Loucy (cell line): ENCODE measurements at regions not wholly inside any gene's neighbourhood (a gene's known extent, or its start where the extent isn't known, plus 50 kb on each side); places are given as distances from the start of the nearest gene placed in this dataset.
"Not testable (repeated sequence)": the region's sequence is repeated elsewhere in the genome, so short reads cannot be mapped to it uniquely, and the experiment has no call there.

Source experiments
- H2AFZ ChIP-seq: fragments of 200-600 bp; sonication (generic); 2 replicates; pipeline ENCODE4 v1.6.0; 2016; ENCODE audit warnings: antibody characterized with exemption, mild to moderate bottlenecking, low read length, moderate library complexity
- H3F3A ChIP-seq: fragments of 200-600 bp; 2 replicates; pipeline ENCODE4 v1.6.0; 2016; ENCODE audit warnings: antibody characterized with exemption, low read depth, mild to moderate bottlenecking
- H3K27me3 ChIP-seq: fragments of 200-600 bp; sonication (generic); 2 replicates; pipeline ENCODE4 v1.6.1; 2014; ENCODE audit warnings: low read length, mild to moderate bottlenecking; ENCODE audit not compliant: insufficient read depth, poor library complexity, severe bottlenecking
- H3K36me3 ChIP-seq: fragments of 200-600 bp; sonication (generic); 2 replicates; pipeline ENCODE4 v1.6.1; 2016; ENCODE audit warnings: low read length; ENCODE audit not compliant: insufficient read depth
- H3K4me1 ChIP-seq: fragments of 200-600 bp; sonication (generic); 2 replicates; pipeline ENCODE4 v1.5.1; 2014; ENCODE audit warnings: low read length, mild to moderate bottlenecking; ENCODE audit not compliant: insufficient read depth, poor library complexity, severe bottlenecking
- H3K4me2 ChIP-seq: fragments of 200-600 bp; sonication (generic); 2 replicates; pipeline ENCODE4 v1.6.0; 2014; ENCODE audit warnings: antibody characterized with exemption, low read length, low read depth, mild to moderate bottlenecking; ENCODE audit not compliant: poor library complexity, severe bottlenecking
- H3K4me3 ChIP-seq: fragments of 200-600 bp; sonication (generic); 2 replicates; pipeline ENCODE4 v1.5.1; 2014; ENCODE audit warnings: low read length, mild to moderate bottlenecking, mixed read lengths; ENCODE audit not compliant: poor library complexity, severe bottlenecking
- H3K79me2 ChIP-seq: fragments of 200-600 bp; sonication (generic); 2 replicates; pipeline ENCODE4 v1.6.1; 2014; ENCODE audit warnings: low read length; ENCODE audit not compliant: insufficient read depth
- H3K9ac ChIP-seq: fragments of 200-600 bp; sonication (generic); 2 replicates; pipeline ENCODE4 v1.6.0; 2014; ENCODE audit warnings: mild to moderate bottlenecking, low read depth, low read length, moderate library complexity; ENCODE audit not compliant: poor library complexity, severe bottlenecking
- H3K9me2 ChIP-seq: fragments of 200-600 bp; sonication (generic); replicated peaks from 2 replicates; pipeline ENCODE4 v1.6.1; 2016; ENCODE audit warnings: low read depth, low read length, mixed read lengths
- H3K9me3 ChIP-seq: fragments of 200-600 bp; sonication (generic); 2 replicates; pipeline ENCODE4 v1.6.1; 2014; ENCODE audit warnings: mild to moderate bottlenecking, antibody characterized with exemption, low read length, low read depth; ENCODE audit not compliant: insufficient read depth
- H4K20me1 ChIP-seq: fragments of 200-600 bp; sonication (generic); 2 replicates; pipeline ENCODE4 v1.6.0; 2014; ENCODE audit warnings: antibody characterized with exemption, low read length, mild to moderate bottlenecking; ENCODE audit not compliant: insufficient read depth, poor library complexity, severe bottlenecking
- EZH2phosphoT487 ChIP-seq: fragments of 200-600 bp; IDR thresholded peaks from 2 replicates; pipeline ENCODE4 v1.6.1; 2018; ENCODE audit warnings: antibody characterized with exemption, mild to moderate bottlenecking, moderate library complexity, borderline replicate concordance
- TF ChIP-seq, protein P1 (sequence below): fragments of 200-600 bp; sonication (generic); conservative IDR thresholded peaks from 2 replicates; pipeline ENCODE4 v1.5.1; 2014; ENCODE audit warnings: mild to moderate bottlenecking, antibody characterized with exemption, low read length

DNA sequence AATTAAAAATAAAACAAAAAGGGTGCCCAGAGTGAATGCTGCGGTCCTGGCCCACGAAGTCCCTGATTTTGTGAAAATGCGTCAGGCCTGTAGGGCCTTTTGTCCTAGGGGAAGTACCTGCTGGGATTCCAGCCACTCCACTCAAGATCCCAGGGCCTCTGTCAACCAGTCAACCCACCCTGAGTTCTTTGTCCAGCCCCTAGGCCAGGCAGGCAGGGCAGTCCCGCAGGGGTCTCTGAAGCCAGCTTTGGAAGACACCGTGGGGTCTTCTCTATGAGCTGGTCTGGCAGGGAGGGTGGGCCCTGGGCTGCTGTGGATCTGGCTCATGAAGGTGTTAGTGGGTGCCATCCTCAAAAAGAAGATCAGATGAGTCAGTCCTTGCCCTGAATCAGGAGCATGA lies 452.5 kb upstream of the MKI67 start:
- no peak overlapping the region for H3K4me2 ChIP-seq
- no peaks in the 10 kb centered on the region for H3K9me3 ChIP-seq
- H4K20me1 ChIP-seq, result no peaks in the 10 kb centered on the region
- H3K27me3 ChIP-seq, result no peaks in the 10 kb centered on the region
- no peaks in the 10 kb centered on the region for H3K4me1 ChIP-seq
- H3K9me2 ChIP-seq, result no peaks in the 10 kb centered on the region
- H3K79me2 ChIP-seq, result no peaks in the 10 kb centered on the region
- TF ChIP-seq, protein P1, sequence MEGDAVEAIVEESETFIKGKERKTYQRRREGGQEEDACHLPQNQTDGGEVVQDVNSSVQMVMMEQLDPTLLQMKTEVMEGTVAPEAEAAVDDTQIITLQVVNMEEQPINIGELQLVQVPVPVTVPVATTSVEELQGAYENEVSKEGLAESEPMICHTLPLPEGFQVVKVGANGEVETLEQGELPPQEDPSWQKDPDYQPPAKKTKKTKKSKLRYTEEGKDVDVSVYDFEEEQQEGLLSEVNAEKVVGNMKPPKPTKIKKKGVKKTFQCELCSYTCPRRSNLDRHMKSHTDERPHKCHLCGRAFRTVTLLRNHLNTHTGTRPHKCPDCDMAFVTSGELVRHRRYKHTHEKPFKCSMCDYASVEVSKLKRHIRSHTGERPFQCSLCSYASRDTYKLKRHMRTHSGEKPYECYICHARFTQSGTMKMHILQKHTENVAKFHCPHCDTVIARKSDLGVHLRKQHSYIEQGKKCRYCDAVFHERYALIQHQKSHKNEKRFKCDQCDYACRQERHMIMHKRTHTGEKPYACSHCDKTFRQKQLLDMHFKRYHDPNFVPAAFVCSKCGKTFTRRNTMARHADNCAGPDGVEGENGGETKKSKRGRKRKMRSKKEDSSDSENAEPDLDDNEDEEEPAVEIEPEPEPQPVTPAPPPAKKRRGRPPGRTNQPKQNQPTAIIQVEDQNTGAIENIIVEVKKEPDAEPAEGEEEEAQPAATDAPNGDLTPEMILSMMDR, result no peak
- TF ChIP-seq EZH2phosphoT487, result no peak
- no peak overlapping the region for H3K4me3 ChIP-seq
- H3K36me3 ChIP-seq, result no peaks in the 10 kb centered on the region
- H2AFZ ChIP-seq, result no peak overlapping the region
- H3F3A ChIP-seq, result no peaks in the 10 kb centered on the region
- H3K9ac ChIP-seq, result no peak overlapping the region

DNA sequence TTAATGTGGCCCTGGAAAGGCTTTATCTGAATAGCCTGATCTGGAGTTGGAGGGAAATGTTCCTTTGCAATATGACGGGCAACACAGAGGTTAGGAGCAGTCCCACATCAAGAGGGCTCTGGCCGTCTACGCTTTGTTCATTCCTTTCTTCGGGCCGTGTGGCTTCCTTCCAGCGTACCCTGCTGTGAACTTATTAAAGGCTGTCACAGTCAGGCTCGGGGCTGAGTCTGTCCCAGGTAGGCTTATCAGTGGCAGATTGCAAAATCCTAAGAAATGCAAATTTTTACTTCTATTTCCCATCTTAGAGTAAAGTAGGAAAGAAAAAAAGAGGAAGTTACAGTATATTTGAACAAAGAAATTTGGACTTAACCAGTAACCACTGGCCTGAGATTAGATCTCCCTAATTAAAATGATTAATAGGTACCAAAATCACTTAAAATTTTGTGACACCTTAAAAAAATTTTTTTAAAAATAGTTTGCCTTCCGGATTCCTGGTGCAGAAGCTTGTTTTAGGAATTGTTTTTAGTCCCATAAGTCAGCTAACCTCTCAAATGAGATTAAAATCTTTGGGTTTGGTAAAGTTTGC lies 453.1 kb upstream of the MKI67 start:
- Histone ChIP-seq H3F3A (no peaks in the 10 kb centered on the region), H3K4me2 (no peak overlapping the region), H3K9me2 (no peaks in the 10 kb centered on the region), H3K9me3 (no peaks in the 10 kb centered on the region), H4K20me1 (no peaks in the 10 kb centered on the region), H3K27me3 (no peaks in the 10 kb centered on the region), H3K4me3 (no peak overlapping the region), H3K4me1 (no peaks in the 10 kb centered on the region), H2AFZ (no peak overlapping the region), H3K36me3 (no peaks in the 10 kb centered on the region), H3K79me2 (no peaks in the 10 kb centered on the region), H3K9ac (no peak overlapping the region)
- TF ChIP-seq EZH2phosphoT487, result no peak
- TF ChIP-seq, protein P1, result no peak

DNA sequence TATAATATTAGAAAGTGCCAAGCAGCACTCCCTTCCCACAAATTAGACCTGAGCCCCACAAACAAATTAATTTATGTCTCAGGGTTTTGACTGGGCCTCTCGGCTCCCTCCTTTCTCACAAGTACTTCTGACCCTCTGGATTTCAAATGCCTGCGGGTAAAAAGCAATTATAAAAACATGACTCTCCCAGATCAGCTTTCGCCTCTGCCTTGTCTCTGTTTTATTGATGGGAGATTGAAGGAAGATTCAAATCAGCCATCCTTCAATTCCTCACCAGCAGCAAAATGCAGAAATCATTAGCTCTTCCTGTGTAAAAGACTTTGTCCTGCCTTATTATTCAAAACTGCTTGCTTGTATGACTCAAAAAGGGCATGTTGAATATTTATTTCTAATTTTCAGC lies 453.7 kb upstream of the MKI67 start:
- Histone ChIP-seq H3K79me2 (no peaks in the 10 kb centered on the region), H4K20me1 (no peaks in the 10 kb centered on the region), H3K9me2 (no peaks in the 10 kb centered on the region), H3K4me1 (no peaks in the 10 kb centered on the region), H3K4me2 (no peak overlapping the region), H2AFZ (no peak overlapping the region), H3K36me3 (no peaks in the 10 kb centered on the region), H3K9ac (no peak overlapping the region), H3K9me3 (no peaks in the 10 kb centered on the region), H3F3A (no peaks in the 10 kb centered on the region), H3K27me3 (no peaks in the 10 kb centered on the region), H3K4me3 (no peak overlapping the region)
- TF ChIP-seq, protein P1, result no peak
- no peak for TF ChIP-seq EZH2phosphoT487

DNA sequence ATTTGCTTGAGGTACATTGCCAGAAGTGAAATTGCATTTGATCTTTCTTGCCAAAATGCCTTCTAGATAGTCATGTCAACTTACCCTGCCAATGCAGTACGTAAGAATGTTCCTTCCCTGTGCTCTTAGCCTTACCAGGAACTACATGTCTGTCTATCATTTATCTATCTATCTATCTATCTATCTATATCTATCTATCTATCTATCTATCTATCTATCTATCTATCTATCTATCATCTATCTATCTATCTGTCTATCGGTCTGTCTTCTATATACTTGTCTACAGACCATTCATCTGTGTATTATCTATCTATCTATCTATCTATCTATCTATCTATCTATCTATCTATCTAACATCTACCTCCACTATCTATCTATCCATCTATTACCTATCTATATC lies 456.9 kb upstream of the MKI67 start:
- not testable (repeated sequence) for H2AFZ ChIP-seq, H3K9me3 ChIP-seq, H3F3A ChIP-seq, H3K9ac ChIP-seq, H3K4me1 ChIP-seq, H3K36me3 ChIP-seq, H3K9me2 ChIP-seq, H3K4me2 ChIP-seq, H3K4me3 ChIP-seq, H4K20me1 ChIP-seq, H3K27me3 ChIP-seq, H3K79me2 ChIP-seq

DNA sequence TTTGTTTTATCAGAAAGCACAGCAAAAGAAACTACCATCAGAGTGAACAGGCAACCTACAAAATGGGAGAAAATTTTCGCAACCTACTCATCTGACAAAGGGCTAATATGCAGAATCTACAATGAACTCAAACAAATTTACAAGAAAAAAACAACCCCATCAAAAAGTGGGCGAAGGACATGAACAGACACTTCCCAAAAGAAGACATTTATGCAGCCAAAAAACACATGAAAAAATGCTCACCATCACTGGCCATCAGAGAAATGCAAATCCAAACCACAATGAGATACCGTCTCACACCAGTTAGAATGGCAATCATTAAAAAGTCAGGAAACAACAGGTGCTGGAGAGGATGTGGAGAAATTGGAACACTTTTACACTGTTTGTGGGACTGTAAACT lies 460.4 kb upstream of the MKI67 start:
- not testable (repeated sequence) for H3K27me3 ChIP-seq, H3K4me1 ChIP-seq, H3K4me2 ChIP-seq, H3K9me3 ChIP-seq, H3K9ac ChIP-seq, H3F3A ChIP-seq, H4K20me1 ChIP-seq, H3K9me2 ChIP-seq, H3K79me2 ChIP-seq, H3K36me3 ChIP-seq, H3K4me3 ChIP-seq, H2AFZ ChIP-seq
